HG03469 (cell line): ENCODE measurements at regions not wholly inside any gene's neighbourhood (a gene's known extent, or its start where the extent isn't known, plus 50 kb on each side); places are given as distances from the start of the nearest gene placed in this dataset.
A peak's percentile ranks its signal among the peaks of the same experiment; 100 is the strongest.
"Not testable (repeated sequence)": the region's sequence is repeated elsewhere in the genome, so short reads cannot be mapped to it uniquely, and the experiment has no call there.

Experiments
- ATAC-seq: cut with Tn5 transposase; IDR thresholded peaks from one replicate; pipeline ENCODE4 v1.9.1; 2021; ENCODE audit warnings: mild to moderate bottlenecking, moderate library complexity, moderate number of reproducible peaks; ENCODE audit not compliant: unreplicated experiment

DNA sequence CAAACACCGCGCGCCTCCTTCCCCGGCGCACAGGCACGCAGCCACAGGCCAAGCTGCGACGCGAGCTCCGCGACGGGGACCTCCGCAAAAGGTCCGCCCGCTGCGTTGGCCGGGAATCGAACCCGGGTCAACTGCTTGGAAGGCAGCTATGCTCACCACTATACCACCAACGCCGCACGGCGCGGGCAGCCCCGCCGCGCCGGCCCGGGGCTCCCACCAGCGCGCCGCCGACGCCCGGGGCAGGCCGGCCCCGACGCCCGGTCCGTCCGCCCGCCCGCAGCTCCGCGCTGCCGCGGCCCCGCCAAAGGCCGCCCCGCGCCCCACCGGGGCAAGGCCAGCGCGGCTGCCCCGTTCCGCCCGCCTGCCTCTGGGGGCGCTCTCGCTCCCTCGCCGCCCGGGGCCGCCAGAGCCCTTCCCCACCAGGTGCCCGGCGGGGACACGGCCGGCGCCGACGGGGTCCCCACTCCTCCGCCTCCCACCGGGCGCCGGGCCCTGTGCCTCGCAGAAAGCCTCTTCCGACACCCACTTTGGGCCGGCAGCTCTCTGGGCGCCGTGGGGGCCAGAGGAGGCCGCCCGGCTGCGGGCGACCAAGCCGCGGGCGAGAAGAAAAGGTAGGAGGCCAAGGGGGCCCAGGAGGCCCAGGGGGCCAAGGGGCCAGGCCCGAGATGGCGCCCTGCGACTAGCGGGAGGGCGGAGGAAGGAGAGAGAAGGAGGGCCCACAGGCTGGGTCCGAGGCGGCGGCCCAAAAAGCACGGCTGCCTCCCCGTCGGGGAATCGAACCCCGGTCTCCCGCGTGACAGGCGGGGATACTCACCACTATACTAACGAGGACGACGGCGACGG, 50.2 kb upstream of the FCGR2A start:
- not testable (repeated sequence) for ATAC-seq

GRCh38 chr1:161453950-161454864, 51.0 kb upstream of the FCGR2A start:
- ATAC-seq: peak; percentile 44

GRCh38 chr1:161451698-161452348, 53.4 kb upstream of the FCGR2A start:
- not testable (repeated sequence) for ATAC-seq

- ATAC-seq: not testable (repeated sequence)
These were observed 57.4 kb upstream of the FCGR2A start for GRCh38 chr1:161447760-161448332.

DNA sequence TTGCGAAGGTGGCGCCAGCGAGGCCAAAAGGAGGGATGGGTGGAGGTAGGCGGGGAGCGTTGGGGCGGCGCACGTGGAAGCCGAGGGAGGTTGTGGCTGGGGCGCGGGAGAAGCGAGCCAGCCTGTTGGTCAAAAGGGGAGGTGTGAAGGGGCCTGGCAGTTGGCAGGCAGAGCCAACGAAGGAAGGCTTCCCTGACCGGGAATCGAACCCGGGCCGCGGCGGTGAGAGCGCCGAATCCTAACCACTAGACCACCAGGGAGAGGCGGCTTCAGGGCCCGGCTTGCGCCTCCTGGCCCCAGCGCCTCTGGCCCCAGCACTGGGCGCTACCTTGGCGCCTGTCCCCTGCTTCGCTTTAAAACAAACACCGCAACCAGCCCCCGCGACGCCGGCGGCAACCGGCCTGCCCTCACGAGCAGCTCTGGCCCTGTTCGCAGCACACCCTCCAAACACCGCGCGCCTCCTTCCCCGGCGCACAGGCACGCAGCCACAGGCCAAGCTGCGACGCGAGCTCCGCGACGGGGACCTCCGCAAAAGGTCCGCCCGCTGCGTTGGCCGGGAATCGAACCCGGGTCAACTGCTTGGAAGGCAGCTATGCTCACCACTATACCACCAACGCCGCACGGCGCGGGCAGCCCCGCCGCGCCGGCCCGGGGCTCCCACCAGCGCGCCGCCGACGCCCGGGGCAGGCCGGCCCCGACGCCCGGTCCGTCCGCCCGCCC, 58.1 kb upstream of the FCGR2A start:
- not testable (repeated sequence) for ATAC-seq

DNA sequence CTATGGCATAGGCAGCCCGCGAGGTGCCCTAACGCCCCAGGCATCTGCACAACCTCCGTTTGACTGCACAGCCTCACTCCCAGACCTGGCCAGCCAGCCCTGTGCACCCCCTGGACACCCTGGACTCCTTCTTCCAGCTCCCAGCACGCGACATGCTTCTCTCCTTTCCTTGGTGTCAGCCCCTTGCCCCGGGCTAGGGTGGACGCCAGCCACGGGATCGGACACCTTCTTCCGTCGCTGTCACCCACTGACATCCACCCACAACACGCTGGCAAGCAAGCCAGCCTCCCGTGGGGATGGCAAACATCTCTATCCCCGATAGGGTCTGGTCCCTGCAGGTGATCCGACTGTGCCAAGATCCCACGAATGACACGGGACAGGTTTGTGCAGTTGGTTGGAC, 60.5 kb upstream of the FCGR2A start:
- ATAC-seq: not testable (repeated sequence)

GRCh38 chr1:161444255-161444654, 61.0 kb upstream of the FCGR2A start:
- ATAC-seq: not testable (repeated sequence)

GRCh38 chr1:161440312-161440894, 64.9 kb upstream of the FCGR2A start:
- no peak for ATAC-seq

- ATAC-seq: no peak
These were observed 65.7 kb upstream of the FCGR2A start for GRCh38 chr1:161439280-161440232.

GRCh38 chr1:161433191-161433590, 65.5 kb upstream of the CFAP126 start:
- not testable (repeated sequence) for ATAC-seq

- ATAC-seq: no peak
These were observed 64.4 kb upstream of the CFAP126 start for GRCh38 chr1:161432091-161432490.

DNA sequence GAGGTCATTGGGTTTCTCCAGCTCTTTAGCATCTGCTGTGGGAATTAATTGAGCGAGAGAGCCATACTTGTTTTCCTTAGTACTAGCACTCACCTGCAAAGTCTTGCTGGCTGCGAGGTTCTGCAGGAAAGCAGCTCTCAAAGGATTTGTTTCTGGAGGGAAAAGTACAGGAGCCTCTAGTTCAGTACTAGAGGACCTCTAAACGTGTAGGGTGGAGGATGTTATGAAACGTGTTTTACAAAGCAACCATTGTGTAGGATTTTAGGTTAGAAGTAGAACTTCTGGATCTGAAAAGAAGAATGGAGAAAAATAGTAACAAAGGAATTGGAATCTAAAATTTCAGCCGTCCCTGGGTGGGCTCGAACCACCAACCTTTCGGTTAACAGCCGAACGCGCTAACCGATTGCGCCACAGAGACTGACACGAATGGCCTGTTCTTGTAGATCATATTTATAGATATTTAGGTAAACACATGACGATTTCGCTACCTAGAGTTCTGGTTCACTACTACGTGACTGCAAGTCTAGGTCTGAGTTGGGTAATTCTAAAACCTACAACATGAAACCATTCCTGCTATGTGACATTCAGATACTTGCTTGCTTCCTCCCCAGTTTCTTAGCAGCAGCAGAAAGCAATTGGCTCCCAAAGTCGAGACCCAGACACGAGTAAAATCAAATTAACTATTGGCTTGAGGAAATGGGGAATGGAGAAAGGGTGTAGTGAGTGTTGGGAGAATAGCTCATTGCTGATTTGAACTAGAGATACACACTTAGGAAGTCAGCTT, 60.2 kb upstream of the CFAP126 start:
- ATAC-seq: no peak

GRCh38 chr1:161422914-161423313, 55.2 kb upstream of the CFAP126 start:
- not testable (repeated sequence) for ATAC-seq

GRCh38 chr1:161421456-161421855, 53.8 kb upstream of the CFAP126 start:
- no peak for ATAC-seq

- ATAC-seq: no peak
These were observed 53.2 kb upstream of the CFAP126 start for GRCh38 chr1:161420763-161421455.

GRCh38 chr1:161417536-161417935, 49.9 kb upstream of the CFAP126 start:
- ATAC-seq: not testable (repeated sequence)
